Sigmoid colon (tissue), 4 donors: ENCODE measurements at regions not wholly inside any gene's neighbourhood (a gene's known extent, or its start where the extent isn't known, plus 50 kb on each side); places are given as distances from the start of the nearest gene placed in this dataset.

Experiments
- CTCF ChIP-seq, 4 experiments: fragments of 450-650 bp in 3 of 4; fragments of 200-600 bp in 1 of 4; IDR thresholded peaks; one replicate each; pipeline ENCODE4 v1.5.1; 2016 to 2019; ENCODE audit warnings: antibody characterized with exemption in 4 of 4, mild to moderate bottlenecking in 3 of 4, moderate library complexity in 2 of 4
- POLR2A ChIP-seq, 2 donors: fragments of 450-650 bp; IDR thresholded peaks; one replicate each; pipeline ENCODE4 v1.6.1; 2016; ENCODE audit warnings: antibody characterized with exemption in 2 of 2, mild to moderate bottlenecking in 2 of 2, moderate library complexity in 2 of 2
- POLR2AphosphoS5 ChIP-seq, 4 donors: sonication (generic); formaldehyde crosslinking; IDR thresholded peaks; one replicate each; pipeline ENCODE4 v1.6.1; 2017; ENCODE audit warnings: antibody characterized with exemption in 4 of 4

- no peak for TF ChIP-seq POLR2A (IDR thresholded peaks at IDR 0.05)
- TF ChIP-seq CTCF (IDR thresholded peaks at IDR 0.05) = no peak
- TF ChIP-seq POLR2AphosphoS5 (IDR thresholded peaks at IDR 0.05) = no peak
These were observed 728.8 kb downstream of the NR2F1-AS1 start for GRCh38 chr5:92852219-92852618.
